ENCODE measurements at regions not wholly inside any gene's neighbourhood (a gene's known extent, or its start where the extent isn't known, plus 50 kb on each side); places are given as distances from the start of the nearest gene placed in this dataset.

- Histone ChIP-seq H3K4me1 (ENCODE audit: control insufficient read depth in 2 of 2, insufficient read depth in 2 of 2, low read length in 2 of 2) (peaks cover 36 to 56% of the 10 kb centered on the region in 2 donors), H3K36me3 (ENCODE audit: control insufficient read depth in 2 of 2, insufficient read depth in 2 of 2, low read length in 2 of 2) (no peaks in the 10 kb centered on the region), H3K9me3 (ENCODE audit: control insufficient read depth in 2 of 2, low read length in 2 of 2) (no peaks in the 10 kb centered on the region), H3K4me3 (ENCODE audit: low read length in 2 of 2) (peak overlapping the region; percentile 11 to 35), H3K9ac (ENCODE audit: low read depth in 1 of 2, low read length in 2 of 2) (peak overlapping the region; percentile 48 to 80), H3K27me3 (ENCODE audit: control insufficient read depth in 2 of 2, insufficient read depth in 2 of 2, low read length in 2 of 2) (no peaks in the 10 kb centered on the region), H3K27ac (ENCODE audit: low read depth in 2 of 2, low read length in 2 of 2) (peak overlapping the region; percentile 85 to 91)
These were observed 51.5 kb upstream of the EPB41L1 start for GRCh38 chr20:36102809-36103596.

GRCh38 chr20:36104244-36104643 is 50.3 kb upstream of the EPB41L1 start:
- H3K27me3 ChIP-seq (ENCODE audit: control insufficient read depth in 2 of 2, insufficient read depth in 2 of 2, low read length in 2 of 2) = no peaks in the 10 kb centered on the region
- H3K9ac ChIP-seq (ENCODE audit: low read depth in 1 of 2, low read length in 2 of 2) = no peak overlapping the region
- peaks cover 29 to 48% of the 10 kb centered on the region in 2 donors for H3K4me1 ChIP-seq (ENCODE audit: control insufficient read depth in 2 of 2, insufficient read depth in 2 of 2, low read length in 2 of 2)
- no peak overlapping the region for H3K4me3 ChIP-seq (ENCODE audit: low read length in 2 of 2)
- H3K27ac ChIP-seq (ENCODE audit: low read depth in 2 of 2, low read length in 2 of 2) = peak overlapping the region; percentile 85 to 91
- H3K36me3 ChIP-seq (ENCODE audit: control insufficient read depth in 2 of 2, insufficient read depth in 2 of 2, low read length in 2 of 2) = no peaks in the 10 kb centered on the region
- H3K9me3 ChIP-seq (ENCODE audit: control insufficient read depth in 2 of 2, low read length in 2 of 2) = no peaks in the 10 kb centered on the region
